DMS53 (cell line): ENCODE measurements at regions not wholly inside any gene's neighbourhood (a gene's known extent, or its start where the extent isn't known, plus 50 kb on each side); places are given as distances from the start of the nearest gene placed in this dataset.
"Not testable (repeated sequence)": the region's sequence is repeated elsewhere in the genome, so short reads cannot be mapped to it uniquely, and the experiment has no call there.

ENCODE experiments used
- DNase-seq: peaks from one replicate; lab custom pipeline; 2025; lab: John Stamatoyannopoulos, UW

DNA sequence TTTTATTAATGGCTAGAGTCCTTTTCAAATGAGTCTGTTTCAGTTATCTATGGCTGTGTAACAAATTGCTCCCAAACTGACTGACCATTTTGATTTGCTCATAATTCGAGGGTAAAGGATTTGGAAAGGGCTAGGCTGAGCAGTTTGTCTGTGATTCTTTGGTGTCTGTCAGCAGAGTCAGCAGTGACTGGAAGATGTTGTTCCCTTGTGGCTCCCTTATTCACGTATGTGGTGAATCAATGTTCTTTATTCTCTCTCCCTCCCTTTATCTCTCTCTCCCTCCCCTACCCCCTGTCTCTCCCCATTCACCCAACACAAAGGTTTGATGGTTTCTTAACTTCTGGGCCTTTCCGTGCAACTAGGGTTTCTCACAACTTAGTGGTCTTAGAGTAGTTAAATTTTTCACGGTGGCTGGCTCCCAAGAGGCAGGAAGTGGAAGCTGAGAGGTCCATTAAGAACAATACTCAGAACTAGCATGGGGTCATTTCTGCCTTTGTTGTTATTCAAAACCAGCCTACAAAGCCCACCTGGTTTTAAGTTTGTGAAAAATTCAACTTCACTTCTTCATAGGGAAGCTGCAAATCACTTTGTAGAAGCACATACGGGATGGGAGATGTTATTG, 772.5 kb upstream of the SLITRK1 start:
- no peak for DNase-seq

DNA sequence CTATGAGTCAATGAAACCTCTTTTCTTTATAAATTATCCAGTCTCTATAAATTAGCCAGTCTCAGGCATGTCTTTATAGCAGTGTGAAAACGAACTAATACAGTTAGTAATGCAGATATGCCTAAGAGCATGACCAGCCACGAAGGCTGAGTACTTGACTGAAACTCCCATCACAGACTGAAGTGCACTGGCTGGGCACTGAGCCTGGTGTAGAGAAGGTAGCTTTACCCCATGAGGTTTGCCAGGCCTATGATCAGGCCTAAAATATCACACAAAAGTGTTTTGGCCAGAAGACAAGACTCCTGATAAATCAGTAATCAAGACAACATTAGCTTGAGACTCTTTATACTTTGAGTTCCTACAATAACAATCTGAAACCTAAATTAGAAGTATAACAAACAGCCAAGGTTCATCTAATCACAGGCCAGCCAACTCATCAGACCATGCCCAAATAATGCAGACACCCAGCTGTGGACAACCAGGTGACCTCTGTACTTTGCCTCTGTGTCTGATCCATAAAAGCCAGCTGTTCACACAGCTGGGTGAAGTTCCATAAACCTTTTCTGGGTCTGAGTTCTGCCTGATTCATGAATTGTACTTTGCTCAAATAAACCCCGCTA, 771.8 kb upstream of the SLITRK1 start:
- no peak for DNase-seq

DNA sequence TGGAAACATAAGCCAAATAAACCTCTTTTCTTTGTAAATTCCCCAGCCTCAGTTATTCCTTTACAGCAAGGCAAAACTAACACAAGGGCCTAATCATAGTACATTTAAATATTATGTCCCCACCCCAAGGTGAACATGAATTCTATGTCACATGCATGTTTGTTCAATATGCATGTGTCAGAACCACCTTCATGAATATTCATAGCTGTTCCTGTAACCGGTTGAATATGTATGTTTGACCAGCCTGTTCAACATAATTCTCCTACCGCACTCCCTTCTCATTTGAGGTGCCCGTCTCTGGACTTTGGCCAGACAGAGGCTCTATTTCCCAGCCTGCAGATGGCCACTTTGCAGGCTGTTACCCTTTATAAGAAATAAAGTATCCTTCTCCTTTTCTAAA, 769.4 kb upstream of the SLITRK1 start:
- no peak for DNase-seq

DNA sequence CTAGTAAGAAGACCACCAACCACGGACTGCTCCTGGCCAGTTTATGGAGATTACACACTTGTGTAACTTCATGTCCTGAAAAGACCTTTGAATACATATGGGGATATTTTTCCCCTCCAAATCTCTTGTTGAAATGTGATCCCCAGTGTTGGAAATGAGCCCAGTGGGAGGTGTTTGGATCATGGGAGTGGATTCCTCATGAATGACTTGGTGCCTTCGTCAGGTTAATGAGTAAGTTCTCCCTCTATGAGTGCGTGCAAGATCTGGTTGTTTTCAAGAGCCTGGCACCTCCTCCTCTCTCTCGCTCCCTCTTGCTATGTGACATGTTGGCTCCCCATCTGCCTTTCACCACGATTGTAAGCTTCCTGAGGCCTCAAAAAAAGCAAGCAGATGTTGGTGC, 769.0 kb upstream of the SLITRK1 start:
- no peak for DNase-seq

DNA sequence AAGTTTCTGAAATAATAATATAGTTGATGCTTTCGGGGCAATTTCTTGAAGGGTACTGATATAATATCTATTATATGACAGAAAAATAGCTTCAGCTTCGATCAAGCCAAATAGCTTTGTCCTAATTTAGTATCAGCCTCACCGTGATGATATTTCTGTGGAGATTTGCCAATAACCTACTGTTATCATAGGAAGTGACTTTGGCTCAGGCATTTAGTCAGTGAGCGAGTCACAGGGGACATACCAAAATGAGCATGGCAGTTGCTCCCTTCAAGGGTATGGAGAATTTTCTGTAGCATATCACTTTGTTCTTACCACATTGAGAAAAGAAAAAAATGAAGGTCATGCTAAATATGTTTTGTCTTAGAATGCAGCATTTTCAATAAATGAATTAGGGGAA, 767.6 kb upstream of the SLITRK1 start:
- DNase-seq, result no peak

DNA sequence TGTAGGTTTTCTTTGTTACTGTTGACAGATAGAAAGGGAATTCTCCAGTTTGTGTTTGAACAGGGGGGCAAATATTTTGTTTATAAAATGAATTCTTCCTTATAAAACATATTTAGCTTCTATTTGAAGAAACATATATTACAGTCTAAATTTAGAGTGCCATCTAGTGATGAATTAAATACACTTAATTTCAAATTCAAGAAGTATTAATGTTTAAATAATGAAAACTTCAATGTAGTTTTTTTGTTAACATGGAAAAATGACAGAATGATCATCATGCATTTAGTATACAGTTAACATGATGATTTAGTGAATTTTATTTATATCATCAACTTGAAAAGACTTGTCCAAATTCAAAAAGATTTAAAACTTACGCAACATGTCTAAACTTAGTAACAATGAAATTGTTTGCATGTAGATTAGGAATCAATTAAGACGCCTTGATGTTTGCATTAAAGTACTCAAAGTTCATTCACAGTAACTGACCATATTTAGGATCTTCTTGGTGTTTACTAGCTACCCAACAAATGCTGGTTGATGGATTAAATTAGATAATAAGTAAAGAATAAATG, 765.9 kb upstream of the SLITRK1 start:
- DNase-seq, result peak; percentile 3

DNA sequence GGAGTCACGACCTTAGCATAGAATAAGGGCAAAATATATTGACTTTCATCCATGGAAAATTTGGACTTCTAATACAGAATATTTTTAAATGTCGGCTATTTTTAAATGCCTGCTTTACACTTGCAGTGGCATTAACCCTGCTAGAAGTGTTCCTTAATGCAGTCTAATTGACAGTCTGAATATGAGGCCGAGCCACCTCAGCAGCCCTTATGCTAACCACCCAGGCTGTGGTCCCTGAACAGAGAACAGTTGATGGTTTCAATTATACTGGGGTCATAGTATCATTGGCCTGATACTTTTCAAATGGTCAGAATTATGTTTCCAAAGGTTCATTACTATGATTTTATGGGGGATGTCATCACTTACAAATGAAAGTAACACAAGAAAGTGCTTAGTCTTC, 764.7 kb upstream of the SLITRK1 start:
- no peak for DNase-seq

DNA sequence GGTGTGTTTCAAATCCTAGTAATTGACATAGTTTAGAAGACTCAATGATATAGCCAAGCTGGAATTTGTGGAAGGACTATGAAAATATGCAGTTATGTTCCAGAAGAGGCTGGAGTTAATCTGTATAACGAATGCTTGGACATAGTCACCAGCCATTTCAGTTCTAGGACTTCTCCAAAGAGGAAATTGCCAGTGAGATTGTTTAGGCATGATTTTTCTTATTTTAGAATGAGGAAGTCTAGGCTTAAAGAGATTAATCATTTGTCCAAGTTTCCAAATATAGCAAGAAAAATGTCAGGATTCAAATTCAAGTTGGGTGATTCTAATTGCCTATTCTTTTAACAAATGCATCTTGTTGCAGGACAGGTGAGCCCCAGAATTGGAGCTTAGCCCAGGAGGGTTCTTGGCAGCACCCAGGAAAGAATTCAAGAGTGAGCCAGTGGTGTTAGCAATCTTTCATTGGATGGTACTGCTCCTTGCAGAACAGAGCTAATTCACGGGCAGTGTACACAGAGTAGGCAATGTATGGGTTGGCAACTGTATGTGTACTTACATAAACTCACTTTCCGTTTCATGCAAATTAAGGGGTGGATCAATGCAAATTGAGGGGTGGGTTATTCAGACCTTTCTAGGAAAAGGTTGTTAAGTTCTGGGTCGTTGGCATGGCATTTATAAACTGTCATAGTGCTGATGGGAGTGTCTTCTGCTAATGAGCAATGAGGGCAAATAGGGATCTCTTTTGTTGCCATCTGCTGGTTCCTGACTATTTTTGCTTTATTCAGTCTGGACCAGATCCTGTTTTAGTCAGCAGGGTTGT, 763.1 kb upstream of the SLITRK1 start:
- peak; percentile 7 for DNase-seq

DNA sequence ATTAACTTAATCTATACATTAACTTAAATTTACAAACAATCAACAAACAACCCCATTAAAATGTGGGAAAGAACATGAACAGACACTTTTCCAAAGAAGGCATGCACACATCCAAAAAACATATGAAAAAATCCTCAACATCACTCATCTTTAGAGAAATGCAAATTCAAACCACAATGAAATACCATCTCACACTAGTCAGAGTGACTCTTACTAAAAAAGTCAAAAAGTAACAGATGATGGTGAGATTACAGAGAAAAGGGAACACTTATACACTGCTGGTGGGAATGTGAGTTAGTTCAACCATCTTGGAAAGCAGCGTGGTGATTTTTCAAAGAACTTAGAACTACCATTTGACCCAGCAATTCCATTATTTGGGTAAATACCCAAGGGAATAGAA, 759.2 kb upstream of the SLITRK1 start:
- no peak for DNase-seq

DNA sequence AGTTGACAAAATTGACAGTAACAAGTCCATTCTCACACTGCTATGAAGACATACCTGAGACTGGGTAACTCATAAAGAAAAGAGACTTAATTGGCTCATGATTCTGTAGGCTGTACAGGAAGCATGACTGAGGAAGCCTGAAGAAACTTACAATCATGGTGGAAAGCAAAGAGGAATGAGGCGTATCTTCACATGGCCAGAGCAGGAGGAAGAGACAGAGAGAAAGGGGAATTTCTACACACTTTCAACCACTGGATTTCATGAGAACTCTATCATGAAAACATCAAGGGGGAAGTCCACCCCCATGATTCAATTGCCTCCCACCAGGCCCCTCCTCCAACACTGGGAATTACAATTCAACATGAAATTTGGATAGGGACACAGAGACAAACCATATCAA, 758.4 kb upstream of the SLITRK1 start:
- DNase-seq, result no peak

DNA sequence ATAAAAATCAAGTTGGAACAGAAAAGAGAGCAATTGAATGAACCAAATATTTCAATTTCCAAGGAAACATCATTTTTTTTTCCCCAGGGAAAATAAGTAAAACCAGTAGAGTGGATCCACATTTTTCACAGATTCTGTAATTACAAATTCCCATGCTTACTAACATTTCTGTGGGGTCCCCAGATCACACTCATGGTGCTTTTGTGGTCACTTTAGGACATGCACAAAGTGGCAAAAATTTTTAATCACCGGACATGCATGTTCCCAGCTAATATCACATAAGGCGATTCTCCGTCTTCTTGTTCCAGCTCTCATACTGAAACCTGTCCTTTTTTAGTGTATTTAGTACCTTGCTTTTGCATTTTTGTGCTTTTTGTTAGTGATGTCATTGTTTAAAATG, 748.2 kb upstream of the SLITRK1 start:
- no peak for DNase-seq

DNA sequence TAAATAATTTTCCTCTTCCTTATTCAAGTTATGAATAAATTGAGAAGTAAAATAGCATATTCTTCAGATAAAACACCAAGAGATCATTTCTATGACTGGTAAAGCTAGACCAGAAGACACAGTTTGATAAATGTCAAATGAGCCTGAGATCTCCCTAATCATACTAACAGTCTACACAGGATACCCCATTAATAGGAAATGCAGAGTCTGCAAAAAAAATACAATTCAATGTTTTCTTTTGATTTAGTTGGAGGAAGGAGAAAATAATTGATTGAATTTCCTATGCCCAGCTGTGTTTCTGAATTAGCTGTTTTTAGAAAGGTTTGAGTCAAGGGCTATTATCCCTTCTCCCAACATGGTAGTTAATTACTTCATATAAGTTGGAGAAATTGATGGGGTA, 734.6 kb upstream of the SLITRK1 start:
- DNase-seq, result no peak

DNA sequence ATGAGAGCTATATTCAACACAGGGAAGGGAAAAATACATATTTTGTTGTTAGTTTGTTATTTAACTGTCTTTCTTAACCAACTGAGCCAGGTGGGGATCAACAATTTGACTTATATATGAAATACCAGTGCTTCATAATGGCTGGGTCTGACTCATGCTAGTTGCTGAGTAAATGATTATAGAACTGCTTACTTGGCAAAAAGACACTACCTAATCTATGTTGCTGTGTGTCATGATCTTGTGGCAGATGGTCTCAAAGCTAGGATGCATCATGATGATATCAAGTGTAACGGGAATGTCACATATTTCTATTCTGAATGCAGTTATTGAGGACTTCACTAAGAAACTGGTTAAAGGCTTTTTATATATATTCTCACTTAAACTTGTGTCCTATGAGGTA, 727.4 kb upstream of the SLITRK1 start:
- DNase-seq, result peak; percentile 25

DNA sequence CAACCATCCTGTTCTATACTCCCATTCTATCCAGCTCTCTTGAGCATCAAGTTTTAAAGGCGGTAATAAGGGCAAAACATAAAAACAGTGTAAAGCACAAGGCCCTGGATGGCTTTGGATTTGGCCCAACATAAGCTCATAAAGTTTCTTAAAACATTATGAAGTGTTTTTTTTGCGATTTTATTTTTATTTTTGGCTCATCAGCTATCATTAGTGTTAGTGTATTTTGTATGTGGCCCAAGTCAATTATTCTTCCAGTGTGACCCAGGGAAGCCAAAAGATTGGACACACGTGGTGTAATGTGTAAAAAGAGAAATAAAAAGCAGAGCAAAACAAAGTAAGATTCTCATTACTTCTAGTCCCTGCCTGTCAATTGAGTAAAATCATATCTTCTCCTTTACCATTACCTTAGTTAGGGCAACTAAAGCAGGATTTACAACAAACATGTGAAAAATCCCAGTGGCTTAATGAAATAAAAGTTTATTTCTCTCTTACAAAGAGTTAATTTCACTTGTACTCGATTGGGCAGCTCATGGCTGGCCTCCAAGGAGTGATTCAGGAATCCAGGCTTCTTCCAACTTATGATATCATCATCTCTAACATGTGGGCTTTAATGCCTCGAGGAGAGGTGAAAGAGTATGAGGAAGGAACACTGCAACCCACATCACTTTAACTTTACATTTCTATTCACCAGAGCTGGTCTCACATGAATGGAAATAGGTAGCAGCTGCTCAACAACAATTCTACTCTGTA, 725.2 kb upstream of the SLITRK1 start:
- no peak for DNase-seq

DNA sequence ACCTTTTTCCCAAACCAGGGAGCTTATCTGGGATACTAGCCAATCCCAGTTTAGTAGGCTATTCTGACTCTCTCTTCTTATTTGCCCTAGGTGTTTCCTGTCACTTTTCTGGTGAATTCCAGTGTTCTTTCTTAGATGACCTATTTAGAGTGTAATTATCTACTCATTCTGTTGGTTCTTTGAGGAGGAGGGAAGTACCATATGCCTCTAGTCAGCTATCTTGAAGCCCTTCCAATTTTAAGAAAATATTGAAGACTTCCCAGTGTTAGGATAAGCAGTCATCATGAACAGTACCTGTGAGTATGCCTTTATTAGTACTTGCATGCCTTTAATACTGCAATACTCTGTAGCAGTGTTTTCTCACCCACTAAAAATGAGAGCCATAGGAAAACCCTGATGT, 724.3 kb upstream of the SLITRK1 start:
- no peak for DNase-seq

DNA sequence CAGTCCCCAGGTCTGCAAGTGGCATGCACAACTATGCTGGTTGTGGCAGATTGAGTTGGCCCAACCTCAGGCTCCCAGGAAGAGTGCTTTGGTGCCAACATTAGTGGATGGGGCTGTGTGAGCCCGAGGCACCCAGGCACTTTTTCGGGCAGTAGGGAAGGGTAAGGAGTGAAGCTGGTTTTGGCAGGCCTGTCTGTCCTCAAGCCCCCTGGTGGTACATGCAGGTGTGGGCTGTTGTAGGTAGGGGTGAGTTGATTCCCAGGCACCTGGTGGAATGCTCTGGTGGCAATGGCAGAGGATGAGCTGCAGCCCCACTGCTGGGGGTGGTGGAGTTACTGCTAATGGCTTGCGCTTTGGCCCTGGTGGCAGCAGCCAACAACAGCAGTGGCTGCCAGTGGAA, 723.7 kb upstream of the SLITRK1 start:
- no peak for DNase-seq

DNA sequence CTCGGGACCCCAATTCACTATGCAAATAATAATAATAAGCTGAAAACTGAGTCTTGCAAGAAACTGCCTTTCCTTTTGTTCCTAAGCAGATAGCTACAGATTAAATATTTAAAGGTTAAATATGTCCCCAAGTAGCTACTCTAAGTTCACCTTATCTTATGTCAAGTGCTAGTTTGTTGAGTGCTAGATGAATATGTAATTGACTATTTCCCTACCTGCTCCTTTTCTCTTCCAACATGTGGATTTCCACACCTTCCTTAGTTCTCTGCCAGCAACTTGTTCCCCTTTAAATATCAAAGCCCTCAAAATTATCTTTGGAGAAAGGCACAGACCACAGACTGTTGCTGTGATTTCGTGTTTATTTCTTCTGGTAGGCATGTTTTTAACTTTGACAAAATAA, 709.2 kb upstream of the SLITRK1 start:
- DNase-seq, result no peak

DNA sequence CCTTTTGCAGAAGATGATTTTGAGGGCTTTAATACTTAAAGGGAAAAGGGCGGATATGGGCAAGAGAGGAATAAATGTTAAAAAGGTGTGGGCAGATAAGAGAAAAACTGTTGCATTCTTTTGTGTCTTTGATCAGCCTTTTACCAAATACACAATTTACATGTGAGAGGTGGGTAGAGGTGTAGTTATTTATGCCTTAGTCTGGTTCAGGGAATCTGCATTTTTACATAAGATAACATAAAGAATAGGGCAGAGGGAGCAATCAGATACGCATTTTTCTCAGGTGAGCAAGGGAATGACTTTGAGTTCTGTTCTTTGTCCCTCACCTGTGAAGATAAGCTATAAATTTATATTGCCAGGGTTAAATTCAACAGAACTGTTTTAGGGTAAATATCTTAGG, 708.4 kb upstream of the SLITRK1 start:
- no peak for DNase-seq

DNA sequence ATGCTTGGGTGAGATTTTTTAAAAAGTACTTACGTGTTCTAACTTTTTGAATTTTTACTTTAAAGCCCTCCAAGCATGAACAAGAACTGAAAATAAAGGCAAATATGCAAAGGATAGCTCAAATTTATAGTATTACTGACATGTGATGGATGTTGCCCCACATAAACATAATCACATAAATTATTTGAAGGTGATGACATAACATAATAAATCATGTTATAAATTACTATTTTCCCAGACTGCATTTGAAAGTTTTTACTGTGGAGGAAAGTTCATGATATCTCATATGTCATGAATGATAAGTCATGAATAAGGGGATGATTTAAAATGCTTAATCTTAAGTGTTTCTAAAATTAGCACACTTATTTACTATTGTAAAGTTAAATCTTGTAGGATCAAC, 705.7 kb upstream of the SLITRK1 start:
- DNase-seq, result no peak

DNA sequence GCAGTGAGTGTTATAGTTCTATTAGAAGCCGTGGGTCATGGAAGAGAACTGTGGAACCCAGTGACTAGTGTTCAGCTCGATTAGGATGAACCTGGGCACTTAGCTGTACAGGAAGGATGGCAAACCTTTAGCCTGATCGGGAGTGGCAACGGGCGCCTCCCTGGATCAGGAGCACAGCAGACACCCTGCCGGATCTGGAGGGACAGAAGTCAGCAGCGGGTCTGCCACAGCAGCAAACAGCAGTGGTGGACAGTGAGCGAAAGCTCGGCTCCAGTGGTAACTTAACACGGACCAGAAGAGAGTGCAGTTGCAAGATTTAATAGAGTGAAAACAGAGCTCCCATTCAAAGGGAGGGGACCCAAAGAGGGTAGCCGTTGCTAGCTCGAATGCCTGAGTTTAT, 697.6 kb upstream of the SLITRK1 start:
- not testable (repeated sequence) for DNase-seq

DNA sequence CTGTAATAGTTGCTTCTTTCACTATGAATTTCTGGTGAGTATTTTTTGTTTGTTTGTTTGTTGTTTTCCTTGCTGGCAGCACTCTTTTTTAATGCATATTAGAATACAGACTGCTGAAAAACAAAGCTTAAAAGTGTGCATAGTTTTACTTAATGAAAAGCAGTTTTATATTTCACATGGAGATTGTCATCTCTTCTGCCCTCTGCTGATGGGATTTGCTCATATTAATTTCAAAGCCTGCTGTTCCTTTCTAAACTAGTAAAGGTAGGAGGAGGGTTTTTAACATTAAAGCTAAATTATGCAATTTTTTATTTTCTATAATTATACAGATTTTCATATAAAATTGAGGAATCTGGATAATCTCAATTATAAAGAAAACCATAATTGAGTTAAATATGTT, 692.6 kb upstream of the SLITRK1 start:
- DNase-seq, result peak; percentile 14

DNA sequence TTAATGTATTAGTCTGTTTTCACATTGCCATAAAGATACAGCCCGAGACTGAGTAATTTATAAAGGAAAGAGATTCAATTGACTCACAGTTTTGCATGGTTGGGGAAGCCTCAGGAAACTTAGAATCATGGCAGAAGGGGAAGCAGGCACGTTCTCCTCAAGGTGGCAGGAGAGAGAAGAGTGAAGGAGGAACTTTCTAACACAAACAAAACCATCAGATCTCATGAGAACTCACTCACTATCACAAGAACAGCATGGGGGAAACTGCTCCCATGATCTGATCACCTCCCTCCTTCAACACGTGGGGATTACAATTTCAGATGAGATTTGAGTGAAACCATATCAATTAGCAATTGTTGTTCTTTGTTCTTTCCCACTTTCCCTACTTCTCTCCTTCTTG, 689.0 kb upstream of the SLITRK1 start:
- no peak for DNase-seq
